Sigmoid colon (tissue), 4 donors: ENCODE measurements at regions not wholly inside any gene's neighbourhood (a gene's known extent, or its start where the extent isn't known, plus 50 kb on each side); places are given as distances from the start of the nearest gene placed in this dataset.

Source experiments
- CTCF ChIP-seq, 4 experiments: fragments of 450-650 bp in 3 of 4; fragments of 200-600 bp in 1 of 4; IDR thresholded peaks; one replicate each; pipeline ENCODE4 v1.5.1; 2016 to 2019; ENCODE audit warnings: antibody characterized with exemption in 4 of 4, mild to moderate bottlenecking in 3 of 4, moderate library complexity in 2 of 4
- EP300 ChIP-seq, 4 donors: sonication (generic); formaldehyde crosslinking; IDR thresholded peaks; one replicate each; pipeline ENCODE4 v1.6.1; 2017; ENCODE audit warnings: antibody characterized with exemption in 4 of 4
- POLR2A ChIP-seq, 2 donors: fragments of 450-650 bp; IDR thresholded peaks; one replicate each; pipeline ENCODE4 v1.6.1; 2016; ENCODE audit warnings: antibody characterized with exemption in 2 of 2, mild to moderate bottlenecking in 2 of 2, moderate library complexity in 2 of 2
- POLR2AphosphoS5 ChIP-seq, 4 donors: sonication (generic); formaldehyde crosslinking; IDR thresholded peaks; one replicate each; pipeline ENCODE4 v1.6.1; 2017; ENCODE audit warnings: antibody characterized with exemption in 4 of 4

- TF ChIP-seq POLR2A (IDR thresholded peaks at IDR 0.05) (no peak), CTCF (IDR thresholded peaks at IDR 0.05) (no peak), POLR2AphosphoS5 (IDR thresholded peaks at IDR 0.05) (no peak), EP300 (IDR thresholded peaks at IDR 0.05) (no peak)
Observed at GRCh38 chr3:181771120-181771519, 59.4 kb downstream of the SOX2 start.
